Astrocyte (in vitro differentiated cells and primary cell): ENCODE measurements at regions not wholly inside any gene's neighbourhood (a gene's known extent, or its start where the extent isn't known, plus 50 kb on each side); places are given as distances from the start of the nearest gene placed in this dataset.
"Not testable (repeated sequence)": the region's sequence is repeated elsewhere in the genome, so short reads cannot be mapped to it uniquely, and the experiment has no call there.

Experiments used
- EZH2 ChIP-seq: IDR thresholded peaks from 2 replicates; pipeline ENCODE4 v1.6.1; 2012; ENCODE audit warnings: mild to moderate bottlenecking, low read length, inconsistent platforms; ENCODE audit not compliant: insufficient read depth
- TF ChIP-seq, protein P1 (sequence below): IDR thresholded peaks from 2 replicates; pipeline ENCODE4 v1.5.1; 2011; ENCODE audit warnings: low read depth, mild to moderate bottlenecking, inconsistent platforms, low read length, moderate library complexity; ENCODE audit not compliant: insufficient read depth

DNA sequence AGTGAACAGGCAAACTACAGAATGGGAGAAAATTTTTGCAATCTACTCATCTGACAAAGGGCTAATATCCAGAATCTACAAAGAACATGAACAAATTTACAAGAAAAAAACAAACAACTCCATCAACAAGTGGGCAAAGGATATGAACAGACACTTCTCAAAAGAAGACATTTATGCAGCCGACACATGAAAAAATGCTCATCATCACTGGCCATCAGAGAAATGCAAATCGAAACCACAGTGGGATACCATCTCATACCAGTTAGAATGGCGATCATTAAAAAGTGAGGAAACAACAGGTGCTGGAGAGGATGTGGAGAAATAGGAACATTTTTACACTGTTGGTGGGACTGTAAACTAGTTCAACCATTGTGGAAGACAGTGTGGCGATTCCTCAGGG, 167.8 kb upstream of the PWP1 start:
- TF ChIP-seq, protein P1, sequence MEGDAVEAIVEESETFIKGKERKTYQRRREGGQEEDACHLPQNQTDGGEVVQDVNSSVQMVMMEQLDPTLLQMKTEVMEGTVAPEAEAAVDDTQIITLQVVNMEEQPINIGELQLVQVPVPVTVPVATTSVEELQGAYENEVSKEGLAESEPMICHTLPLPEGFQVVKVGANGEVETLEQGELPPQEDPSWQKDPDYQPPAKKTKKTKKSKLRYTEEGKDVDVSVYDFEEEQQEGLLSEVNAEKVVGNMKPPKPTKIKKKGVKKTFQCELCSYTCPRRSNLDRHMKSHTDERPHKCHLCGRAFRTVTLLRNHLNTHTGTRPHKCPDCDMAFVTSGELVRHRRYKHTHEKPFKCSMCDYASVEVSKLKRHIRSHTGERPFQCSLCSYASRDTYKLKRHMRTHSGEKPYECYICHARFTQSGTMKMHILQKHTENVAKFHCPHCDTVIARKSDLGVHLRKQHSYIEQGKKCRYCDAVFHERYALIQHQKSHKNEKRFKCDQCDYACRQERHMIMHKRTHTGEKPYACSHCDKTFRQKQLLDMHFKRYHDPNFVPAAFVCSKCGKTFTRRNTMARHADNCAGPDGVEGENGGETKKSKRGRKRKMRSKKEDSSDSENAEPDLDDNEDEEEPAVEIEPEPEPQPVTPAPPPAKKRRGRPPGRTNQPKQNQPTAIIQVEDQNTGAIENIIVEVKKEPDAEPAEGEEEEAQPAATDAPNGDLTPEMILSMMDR = not testable (repeated sequence)
- not testable (repeated sequence) for TF ChIP-seq EZH2
